ENCODE measurements at regions not wholly inside any gene's neighbourhood (a gene's known extent, or its start where the extent isn't known, plus 50 kb on each side); places are given as distances from the start of the nearest gene placed in this dataset.
"Not testable (repeated sequence)": the region's sequence is repeated elsewhere in the genome, so short reads cannot be mapped to it uniquely, and the experiment has no call there.

GRCh38 chr1:187987236-187987776 is 1158.6 kb downstream of the PLA2G4A start:
- DNase-seq, result no peak

GRCh38 chr1:187991944-187992343 is 1163.2 kb downstream of the PLA2G4A start:
- DNase-seq, result no peak

- no peak for DNase-seq
Measured at GRCh38 chr1:187996780-187997179, 1168.0 kb downstream of the PLA2G4A start.

GRCh38 chr1:187999973-188000372 is 1171.2 kb downstream of the PLA2G4A start:
- no peak for DNase-seq

- DNase-seq, result not testable (repeated sequence)
Measured at GRCh38 chr1:188003687-188004086, 1174.9 kb downstream of the PLA2G4A start.

GRCh38 chr1:188004849-188005248 is 1176.1 kb downstream of the PLA2G4A start:
- no peak for DNase-seq

GRCh38 chr1:188006354-188006753 is 1177.6 kb downstream of the PLA2G4A start:
- no peak for DNase-seq

GRCh38 chr1:188013222-188013849 is 1184.6 kb downstream of the PLA2G4A start:
- DNase-seq, result not testable (repeated sequence)

GRCh38 chr1:188017921-188018320 is 1189.2 kb downstream of the PLA2G4A start:
- no peak for DNase-seq

GRCh38 chr1:188022661-188023060 is 1193.9 kb downstream of the PLA2G4A start:
- no peak for DNase-seq

GRCh38 chr1:188023206-188023605 is 1194.5 kb downstream of the PLA2G4A start:
- no peak for DNase-seq

- no peak for DNase-seq
Measured at GRCh38 chr1:188027613-188028012, 1198.9 kb downstream of the PLA2G4A start.

GRCh38 chr1:188037572-188037971 is 1208.8 kb downstream of the PLA2G4A start:
- DNase-seq, result not testable (repeated sequence)

GRCh38 chr1:188043536-188044245 is 1214.9 kb downstream of the PLA2G4A start:
- no peak for DNase-seq

GRCh38 chr1:188050250-188050649 is 1221.5 kb downstream of the PLA2G4A start:
- DNase-seq, result no peak

- no peak for DNase-seq
Measured at GRCh38 chr1:188056011-188056410, 1227.3 kb downstream of the PLA2G4A start.

- DNase-seq, result no peak
Measured at GRCh38 chr1:188058801-188059200, 1230.1 kb downstream of the PLA2G4A start.

GRCh38 chr1:188061881-188062280 is 1233.1 kb downstream of the PLA2G4A start:
- no peak for DNase-seq

- no peak for DNase-seq
Measured at GRCh38 chr1:188062456-188062855, 1233.7 kb downstream of the PLA2G4A start.

- no peak for DNase-seq
Measured at GRCh38 chr1:188065917-188066316, 1237.2 kb downstream of the PLA2G4A start.

GRCh38 chr1:188070848-188071247 is 1242.1 kb downstream of the PLA2G4A start:
- no peak for DNase-seq

- DNase-seq, result no peak
Measured at GRCh38 chr1:188089015-188089414, 1260.3 kb downstream of the PLA2G4A start.

GRCh38 chr1:188089461-188089860 is 1260.7 kb downstream of the PLA2G4A start:
- no peak for DNase-seq

- no peak for DNase-seq
Measured at GRCh38 chr1:188096521-188096920, 1267.8 kb downstream of the PLA2G4A start.

Data from stimulated activated CD4-positive, alpha-beta T cell treated with anti-CD3 and anti-CD28 coated beads, Interleukin-15, amount 100 ng/mL, for 24 hours (primary cell).